Osteoblast (primary cell): ENCODE measurements at regions not wholly inside any gene's neighbourhood (a gene's known extent, or its start where the extent isn't known, plus 50 kb on each side); places are given as distances from the start of the nearest gene placed in this dataset.

ENCODE experiments used
- DNase-seq: peaks from one replicate; pipeline ENCODE4 v3.0.0; 2011; ENCODE audit warnings: low spot score, mixed read lengths; ENCODE audit not compliant: insufficient read length; ENCODE audit errors: missing footprints
- H2AFZ ChIP-seq: 2 replicates; pipeline ENCODE4 v1.6.0; 2011; ENCODE audit warnings: mild to moderate bottlenecking, low read length
- H3K27ac ChIP-seq: 2 replicates; pipeline ENCODE4 v1.5.1; 2011; ENCODE audit warnings: mild to moderate bottlenecking, low read depth, low read length, moderate library complexity
- H3K27me3 ChIP-seq: 2 replicates; pipeline ENCODE4 v1.6.0; 2012; ENCODE audit warnings: mild to moderate bottlenecking, control low read depth, inconsistent platforms, low read length, moderate library complexity; ENCODE audit not compliant: insufficient read depth
- H3K36me3 ChIP-seq: 2 replicates; pipeline ENCODE4 v1.5.1; 2011; ENCODE audit warnings: mild to moderate bottlenecking, low read length, control low read depth, moderate library complexity; ENCODE audit not compliant: insufficient read depth
- H3K4me1 ChIP-seq: 2 replicates; pipeline ENCODE4 v1.5.1; 2011; ENCODE audit warnings: mild to moderate bottlenecking, low read length, control low read depth, moderate library complexity; ENCODE audit not compliant: insufficient read depth
- H3K4me2 ChIP-seq: 2 replicates; pipeline ENCODE4 v1.6.0; 2011; ENCODE audit warnings: mild to moderate bottlenecking, low read length; ENCODE audit not compliant: insufficient read depth
- H3K4me3 ChIP-seq: fragments of 200-600 bp; sonication (generic); 3 replicates; pipeline ENCODE4 v1.5.1; 2012; ENCODE audit warnings: mild to moderate bottlenecking, low read length, inconsistent platforms; ENCODE audit not compliant: insufficient read depth
- H3K79me2 ChIP-seq: 2 replicates; pipeline ENCODE4 v1.6.0; 2012; ENCODE audit warnings: mild to moderate bottlenecking, low read length, control low read depth, inconsistent platforms; ENCODE audit not compliant: insufficient read depth
- H3K9me3 ChIP-seq: 2 replicates; pipeline ENCODE4 v1.5.1; 2011; ENCODE audit warnings: low read depth, low read length, control low read depth
- H4K20me1 ChIP-seq: 2 replicates; pipeline ENCODE4 v1.6.0; 2012; ENCODE audit warnings: mild to moderate bottlenecking, low read length, control low read depth; ENCODE audit not compliant: insufficient read depth
- CTCF ChIP-seq: IDR thresholded peaks from 2 replicates; pipeline ENCODE4 v1.5.1; 2011; ENCODE audit warnings: mild to moderate bottlenecking, low read depth, low read length, moderate library complexity; ENCODE audit errors: extremely low read depth

GRCh38 chr6:163965426-163966348 lies 551.2 kb downstream of the QKI start:
- no peaks in the 10 kb centered on the region for H3K27me3 ChIP-seq
- no peaks in the 10 kb centered on the region for H4K20me1 ChIP-seq
- no peak overlapping the region for H3K4me3 ChIP-seq
- no peaks in the 10 kb centered on the region for H3K36me3 ChIP-seq
- DNase-seq: no peak
- H2AFZ ChIP-seq: no peak overlapping the region
- no peak overlapping the region for H3K27ac ChIP-seq
- no peaks in the 10 kb centered on the region for H3K79me2 ChIP-seq
- no peak overlapping the region for H3K4me2 ChIP-seq
- no peaks in the 10 kb centered on the region for H3K4me1 ChIP-seq
- no peak for TF ChIP-seq CTCF
- H3K9me3 ChIP-seq: no peaks in the 10 kb centered on the region

GRCh38 chr6:163964789-163965188 lies 550.3 kb downstream of the QKI start:
- Histone ChIP-seq H2AFZ (no peak overlapping the region), H3K4me1 (no peaks in the 10 kb centered on the region), H3K4me3 (no peak overlapping the region), H3K79me2 (no peaks in the 10 kb centered on the region), H3K27ac (no peak overlapping the region), H3K27me3 (no peaks in the 10 kb centered on the region), H4K20me1 (no peaks in the 10 kb centered on the region), H3K9me3 (no peaks in the 10 kb centered on the region), H3K4me2 (no peak overlapping the region), H3K36me3 (no peaks in the 10 kb centered on the region)
- no peak for TF ChIP-seq CTCF
- DNase-seq: no peak

GRCh38 chr6:163963205-163964120 lies 548.9 kb downstream of the QKI start:
- Histone ChIP-seq H3K9me3 (no peaks in the 10 kb centered on the region), H3K27me3 (no peaks in the 10 kb centered on the region), H3K79me2 (no peaks in the 10 kb centered on the region), H3K4me2 (no peak overlapping the region), H2AFZ (no peak overlapping the region), H3K4me3 (no peak overlapping the region), H3K27ac (no peak overlapping the region), H3K4me1 (no peaks in the 10 kb centered on the region), H4K20me1 (no peaks in the 10 kb centered on the region), H3K36me3 (no peaks in the 10 kb centered on the region)
- no peak for TF ChIP-seq CTCF
- no peak for DNase-seq

- Histone ChIP-seq H3K4me3 (no peak overlapping the region), H3K27ac (no peak overlapping the region), H4K20me1 (no peaks in the 10 kb centered on the region), H3K36me3 (no peaks in the 10 kb centered on the region), H2AFZ (no peak overlapping the region), H3K9me3 (no peaks in the 10 kb centered on the region), H3K27me3 (no peaks in the 10 kb centered on the region), H3K4me1 (no peaks in the 10 kb centered on the region), H3K79me2 (no peaks in the 10 kb centered on the region), H3K4me2 (no peak overlapping the region)
- no peak for TF ChIP-seq CTCF
- DNase-seq: no peak
Measured at GRCh38 chr6:163962627-163963117, 548.2 kb downstream of the QKI start.
